Retina (tissue), 1 donor: ENCODE measurements at regions not wholly inside any gene's neighbourhood (a gene's known extent, or its start where the extent isn't known, plus 50 kb on each side); places are given as distances from the start of the nearest gene placed in this dataset.
"Not testable (repeated sequence)": the region's sequence is repeated elsewhere in the genome, so short reads cannot be mapped to it uniquely, and the experiment has no call there.

Experiments
- DNase-seq: peaks from one replicate; pipeline ENCODE4 v3.0.0-alpha.2; 2016

DNA sequence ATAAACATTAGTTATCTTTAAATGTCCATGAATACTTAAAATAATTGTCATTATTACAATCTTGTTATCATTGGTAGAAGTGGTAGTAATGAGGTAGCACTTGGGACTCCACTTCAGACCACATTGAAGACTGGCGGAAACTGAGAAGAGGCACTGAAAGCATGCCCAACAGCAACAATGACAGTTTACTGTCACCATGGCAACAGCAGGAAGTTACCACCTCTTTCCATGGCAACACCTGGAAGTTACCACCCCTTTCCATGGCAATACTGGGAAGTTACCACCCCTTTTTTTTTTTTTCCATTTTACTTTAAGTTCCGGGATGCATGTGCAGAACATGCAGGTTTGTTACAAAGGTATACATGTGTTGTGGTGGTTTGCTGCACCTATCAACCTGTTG, 494.9 kb upstream of the RBFOX1 start:
- DNase-seq: no peak

DNA sequence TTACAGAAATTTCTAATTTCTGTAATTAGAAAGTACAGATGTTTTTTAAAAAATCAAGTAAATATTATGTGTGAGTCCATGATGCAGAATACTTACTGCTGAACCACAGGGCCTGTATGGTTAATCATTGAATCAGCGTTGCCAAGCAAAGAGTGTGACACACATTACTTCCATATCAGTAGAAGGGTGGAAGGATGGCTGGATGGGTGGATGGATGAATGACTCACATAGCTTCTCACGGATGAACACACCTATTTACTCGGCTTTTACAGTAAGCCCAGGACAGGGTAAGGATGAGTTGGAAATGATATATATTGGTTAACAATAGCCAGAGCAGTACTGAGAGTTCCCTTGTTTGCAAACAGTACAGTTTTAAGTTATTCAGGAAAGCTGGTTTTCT, 495.9 kb upstream of the RBFOX1 start:
- DNase-seq: no peak

GRCh38 chr16:6835941-6836340, 496.7 kb upstream of the RBFOX1 start:
- no peak for DNase-seq

- DNase-seq: no peak
Observed at GRCh38 chr16:6835516-6835915, 497.1 kb upstream of the RBFOX1 start.

DNA sequence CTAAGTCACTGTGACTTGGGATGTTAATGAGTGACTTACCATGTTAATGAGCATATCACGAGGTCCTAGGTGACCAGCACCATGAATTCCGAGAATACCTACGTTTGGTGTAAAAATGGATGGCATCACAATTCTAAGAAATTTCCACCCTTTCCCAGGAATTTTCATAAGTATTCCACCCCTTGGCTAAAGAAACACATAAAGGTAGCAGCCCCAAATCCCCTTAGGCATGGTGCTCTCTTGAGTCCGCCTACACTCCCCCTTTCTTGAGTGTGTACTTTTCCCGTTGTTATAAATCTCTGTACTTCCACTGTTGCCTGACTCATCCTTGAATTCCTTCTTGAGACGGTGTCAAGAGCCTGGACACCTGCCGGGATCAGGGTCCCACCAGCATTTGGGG, 504.0 kb upstream of the RBFOX1 start:
- no peak for DNase-seq

GRCh38 chr16:6827931-6828330, 504.7 kb upstream of the RBFOX1 start:
- no peak for DNase-seq

DNA sequence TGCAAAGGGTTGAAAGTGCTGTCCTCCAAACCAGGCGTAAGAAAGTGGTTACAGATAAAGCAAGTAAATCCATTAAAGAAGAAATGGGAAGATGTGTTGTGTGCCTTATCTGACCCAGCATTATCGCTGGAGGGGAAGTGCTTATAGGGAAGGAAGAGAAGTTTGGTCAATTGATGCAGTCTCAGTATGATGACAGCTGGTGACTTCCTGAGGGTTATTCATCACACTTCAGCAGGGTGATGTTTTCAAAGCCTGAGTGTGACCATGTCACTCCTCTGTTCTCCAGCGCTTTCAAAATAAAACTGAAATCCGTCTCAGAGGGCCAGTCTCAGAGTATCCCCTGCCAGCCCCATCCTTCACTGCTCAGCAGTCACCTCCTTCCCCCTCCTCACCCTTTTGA, 505.4 kb upstream of the RBFOX1 start:
- DNase-seq: no peak

- no peak for DNase-seq
Observed at GRCh38 chr16:6822041-6822440, 510.6 kb upstream of the RBFOX1 start.

DNA sequence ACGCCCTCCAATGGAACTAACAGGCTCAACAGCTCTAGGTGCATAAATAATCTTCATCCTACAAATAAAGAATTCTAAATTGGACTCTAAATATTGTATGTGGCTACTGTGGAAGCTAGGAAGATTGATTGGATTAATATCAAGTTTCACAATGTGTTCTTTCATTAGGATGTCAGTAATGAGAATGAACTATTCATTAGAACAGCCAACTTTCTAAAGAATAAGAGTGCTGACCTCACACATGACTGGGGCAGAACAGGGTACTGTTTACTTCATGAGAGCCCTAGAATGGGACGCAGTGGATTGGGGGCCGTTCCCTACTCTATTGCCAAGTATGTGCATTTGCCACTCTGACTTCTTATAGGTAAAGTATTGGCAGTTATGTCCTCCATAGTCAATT, 528.2 kb upstream of the RBFOX1 start:
- DNase-seq: no peak

DNA sequence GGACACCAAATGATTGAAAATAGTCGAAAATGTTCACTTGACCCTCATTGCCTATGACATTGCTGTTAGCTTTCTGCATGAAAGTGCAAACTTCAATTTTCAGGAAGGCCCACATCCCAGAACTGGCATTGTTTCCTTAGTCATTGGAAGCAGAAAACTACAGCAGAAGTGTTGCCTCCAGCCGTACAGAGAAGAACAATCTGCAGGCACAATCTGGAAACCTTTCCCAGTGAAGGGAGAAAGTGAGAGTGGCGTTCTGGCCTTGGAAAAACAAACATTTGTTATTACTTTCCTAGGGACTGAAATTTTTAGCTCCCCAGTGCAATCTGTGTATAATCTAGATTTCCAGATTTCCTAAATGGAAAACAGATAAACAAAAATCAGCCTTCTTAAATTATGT, 529.5 kb upstream of the RBFOX1 start:
- DNase-seq: no peak

DNA sequence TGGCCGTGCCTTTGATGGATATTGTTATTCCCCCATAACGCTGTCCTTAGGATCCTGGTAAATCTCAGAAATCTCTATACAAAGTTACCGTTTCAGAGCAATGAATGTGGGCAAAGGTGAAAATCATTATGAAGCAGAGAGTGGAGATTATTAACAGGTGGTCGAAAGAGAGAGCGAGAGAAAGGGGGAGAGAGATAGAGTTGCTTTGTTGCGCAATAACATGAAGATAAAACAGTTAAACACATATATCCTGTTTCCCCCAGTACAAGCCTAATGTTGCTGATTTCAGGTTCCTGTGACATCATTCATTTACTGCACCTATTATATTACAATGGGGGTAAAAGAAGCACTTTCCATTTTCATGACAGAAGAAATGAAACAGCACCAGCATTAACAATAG, 535.4 kb upstream of the RBFOX1 start:
- DNase-seq: no peak

- DNase-seq: no peak
Observed at GRCh38 chr16:6777624-6778023, 555.0 kb upstream of the RBFOX1 start.

DNA sequence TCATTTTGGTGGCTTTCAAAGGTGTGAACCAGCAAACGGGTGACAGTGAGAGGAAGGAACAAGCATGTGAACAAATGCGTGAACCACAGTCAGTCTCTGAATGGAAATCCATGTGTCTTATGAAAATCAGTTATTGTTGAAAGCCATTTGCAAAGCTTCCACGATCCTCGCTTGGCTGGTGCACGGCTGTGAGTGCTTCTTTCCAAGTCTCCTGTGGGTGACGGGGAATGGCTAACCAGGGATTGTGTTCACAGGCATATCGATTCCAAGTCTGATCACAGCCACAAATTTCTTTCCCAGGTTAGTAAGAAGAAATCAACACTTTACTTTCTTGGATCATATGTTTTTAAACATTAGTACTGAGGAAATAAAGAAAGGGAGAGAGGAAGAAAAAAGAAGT, 556.9 kb upstream of the RBFOX1 start:
- DNase-seq: no peak

DNA sequence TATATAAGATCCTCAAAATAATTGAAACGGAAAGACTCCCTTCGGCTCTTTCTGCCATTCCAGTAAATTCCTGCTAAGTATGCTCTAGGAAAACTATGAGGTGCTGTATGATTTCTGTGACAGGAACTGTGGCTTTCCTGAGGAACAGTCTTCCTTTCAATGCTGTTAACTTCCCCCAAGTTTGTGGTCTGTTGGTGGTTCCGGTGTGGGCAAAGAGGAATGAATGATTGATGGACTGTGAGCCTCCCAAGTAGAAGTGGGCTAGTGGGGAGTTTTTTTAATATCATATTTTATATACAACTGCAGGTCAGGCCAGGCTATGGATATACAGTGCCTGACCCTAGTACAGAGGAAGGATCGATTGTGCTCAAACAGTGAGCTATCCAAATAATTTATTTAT, 560.7 kb upstream of the RBFOX1 start:
- DNase-seq: no peak

- DNase-seq: peak; percentile 29
Observed at GRCh38 chr16:6753553-6753952, 579.1 kb upstream of the RBFOX1 start.

- no peak for DNase-seq
Observed at GRCh38 chr16:6751191-6751590, 581.5 kb upstream of the RBFOX1 start.

DNA sequence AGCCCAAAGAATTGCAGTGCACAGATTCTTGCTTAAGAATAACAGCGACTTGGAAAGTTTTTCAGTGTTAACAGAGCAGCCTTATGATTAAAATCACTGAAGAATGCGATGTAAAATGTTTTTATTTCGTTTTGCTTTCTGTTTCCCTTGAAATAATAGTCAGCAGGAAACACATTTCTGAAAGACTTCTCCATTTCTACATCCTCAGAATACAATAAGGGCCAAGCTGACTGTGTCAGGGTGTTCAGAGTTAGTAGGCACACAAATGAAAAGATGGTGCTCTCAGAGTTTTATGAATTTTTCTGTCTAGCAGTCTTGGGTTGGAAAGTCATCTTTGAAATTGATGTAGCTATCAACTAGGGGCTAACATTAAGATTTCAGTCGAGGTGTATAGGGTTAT, 582.9 kb upstream of the RBFOX1 start:
- no peak for DNase-seq

DNA sequence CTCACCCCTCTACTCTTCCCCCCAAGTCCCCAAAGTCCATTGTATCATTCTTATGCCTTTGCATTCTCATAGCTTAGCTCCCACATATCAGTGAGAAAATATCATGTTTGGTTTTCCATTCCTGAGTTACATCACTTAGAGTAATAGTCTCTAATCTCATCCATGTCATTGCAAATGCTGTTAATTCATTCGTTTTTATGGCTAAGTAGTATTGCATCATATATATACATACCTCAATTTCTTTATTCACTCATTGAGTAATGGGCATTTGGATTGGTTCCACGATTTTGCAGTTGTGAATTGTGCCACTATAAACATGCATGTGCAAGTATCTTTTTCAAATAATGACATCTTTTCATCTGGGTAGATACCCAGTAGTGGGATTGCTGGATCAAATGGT, 596.3 kb upstream of the RBFOX1 start:
- not testable (repeated sequence) for DNase-seq

GRCh38 chr16:6735631-6736030, 597.0 kb upstream of the RBFOX1 start:
- no peak for DNase-seq

DNA sequence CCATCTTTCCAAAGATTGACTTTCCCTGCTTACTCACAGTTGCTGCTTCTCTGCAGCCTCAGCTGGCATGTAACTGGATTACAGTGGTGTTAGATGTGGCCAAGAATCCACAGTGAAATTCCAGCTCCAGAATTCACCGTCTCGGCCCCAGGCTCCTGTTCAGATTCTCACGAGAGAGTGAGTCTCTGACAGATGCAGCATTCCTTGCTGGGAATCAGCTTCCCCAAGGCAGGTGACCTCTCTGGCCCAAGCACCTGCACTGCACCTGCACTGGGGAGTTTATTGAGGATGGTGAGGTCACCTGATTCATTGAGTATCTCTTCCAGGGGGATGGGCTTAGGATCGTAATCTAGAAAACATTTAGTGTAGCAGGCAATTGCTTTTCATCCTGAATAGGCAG, 600.5 kb upstream of the RBFOX1 start:
- DNase-seq: no peak

GRCh38 chr16:6728381-6728780, 604.3 kb upstream of the RBFOX1 start:
- DNase-seq: no peak

DNA sequence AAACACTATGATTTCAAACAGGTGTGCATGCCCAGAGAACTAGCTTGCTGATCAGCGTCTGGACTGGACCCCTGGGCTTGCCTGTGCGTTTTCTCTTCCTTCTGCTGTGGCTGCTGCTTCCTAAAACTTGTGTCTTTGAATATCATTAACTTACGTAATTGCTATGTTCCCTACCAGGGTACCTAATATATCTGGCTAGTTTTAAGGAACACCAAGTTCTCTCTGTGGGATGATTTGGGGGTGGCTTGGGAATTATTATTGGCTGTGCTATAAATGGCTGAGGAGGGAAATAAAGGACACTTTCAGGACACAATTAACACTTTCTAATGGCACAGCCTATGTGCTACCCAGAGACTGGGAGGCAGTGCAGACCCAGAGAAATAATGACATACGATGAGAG, 606.0 kb upstream of the RBFOX1 start:
- DNase-seq: no peak

DNA sequence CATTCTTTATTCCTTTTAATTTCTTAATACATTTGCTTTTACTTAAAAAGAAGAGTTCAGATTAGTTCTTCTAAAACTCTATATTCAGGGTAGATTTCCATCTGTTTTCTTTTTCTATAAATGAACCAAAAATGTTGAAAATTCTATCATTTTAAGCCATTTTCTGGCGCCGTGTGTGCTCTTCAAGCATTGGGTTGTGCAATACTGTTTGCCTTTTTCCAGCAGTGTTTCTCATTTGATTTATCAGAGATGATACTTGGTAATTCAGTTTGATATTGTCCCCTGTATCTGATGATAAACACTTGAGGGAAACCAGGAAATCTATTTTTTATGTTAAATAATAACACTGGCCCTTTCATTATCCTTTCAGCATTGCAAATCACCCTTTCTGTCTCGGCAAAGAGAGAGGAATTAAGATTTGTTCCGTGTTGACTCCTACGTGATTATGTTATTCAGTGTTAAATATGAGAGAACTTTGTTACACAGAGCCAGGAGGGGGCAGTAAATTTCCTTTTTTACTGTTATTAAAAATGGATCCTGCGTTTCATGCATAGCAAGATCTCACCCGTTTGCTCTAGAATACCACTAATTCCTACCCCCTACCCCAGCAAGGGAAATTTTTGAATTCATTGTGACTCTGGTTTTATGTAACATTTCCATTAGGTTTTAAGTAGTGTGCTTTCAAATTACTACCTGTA, 606.9 kb upstream of the RBFOX1 start:
- no peak for DNase-seq

DNA sequence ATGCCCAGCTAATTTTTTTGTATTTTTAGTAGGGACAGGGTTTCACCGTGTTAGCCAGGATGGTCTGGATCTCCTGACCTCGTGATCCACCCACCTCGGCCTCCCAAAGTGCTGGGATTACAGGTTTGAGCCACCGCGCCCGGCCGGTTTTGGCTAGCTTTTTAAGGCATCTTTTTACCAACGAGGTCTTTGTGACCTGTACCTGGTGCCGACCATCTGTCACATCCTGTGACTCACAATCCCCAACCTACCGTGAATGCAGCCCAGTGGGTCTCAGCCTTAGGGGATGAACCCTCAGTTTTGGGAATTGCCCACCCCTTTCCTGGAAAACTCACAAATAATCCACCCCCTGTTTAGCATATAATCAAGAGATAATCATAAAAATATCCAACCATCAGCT, 607.4 kb upstream of the RBFOX1 start:
- DNase-seq: not testable (repeated sequence)

GRCh38 chr16:6722786-6723185, 609.9 kb upstream of the RBFOX1 start:
- no peak for DNase-seq

- DNase-seq: no peak
Observed at GRCh38 chr16:6714510-6714909, 618.1 kb upstream of the RBFOX1 start.
